ENCODE measurements at regions not wholly inside any gene's neighbourhood (a gene's known extent, or its start where the extent isn't known, plus 50 kb on each side); places are given as distances from the start of the nearest gene placed in this dataset.
"Not testable (repeated sequence)": the region's sequence is repeated elsewhere in the genome, so short reads cannot be mapped to it uniquely, and the experiment has no call there.

DNA sequence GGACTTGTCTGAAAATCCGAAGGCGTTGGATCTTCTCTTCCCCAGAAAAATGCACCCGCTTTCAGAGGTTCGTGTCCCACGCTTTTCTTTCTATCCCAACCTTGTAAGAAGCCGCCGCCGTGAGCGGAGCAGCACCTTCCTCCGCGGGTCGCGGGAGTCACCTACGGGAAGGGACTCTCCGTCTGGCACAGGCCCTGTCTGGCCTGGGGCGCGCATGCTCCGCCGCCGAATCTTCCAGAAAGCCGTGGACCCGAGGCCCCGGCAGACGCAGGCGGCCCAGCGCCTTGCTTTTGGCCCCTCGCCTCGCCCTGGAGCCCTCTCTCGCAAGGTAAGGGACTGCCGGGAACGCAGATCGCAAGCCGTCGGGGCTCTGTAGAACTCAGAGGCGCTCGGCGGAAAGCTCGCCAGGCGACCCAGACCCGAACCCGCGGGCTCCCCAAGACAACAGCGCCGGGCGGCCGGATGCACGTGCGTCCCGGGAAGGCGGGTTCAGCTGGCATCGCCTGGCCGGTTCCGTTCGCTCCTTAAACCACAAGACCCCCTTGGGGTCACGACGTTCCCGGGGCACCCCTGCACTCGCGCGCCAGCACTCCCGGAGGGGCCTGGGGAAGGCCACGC is 4055.2 kb upstream of the TPTE start:
- POLR2A ChIA-PET; DNase-seq (ENCODE audit: low spot score); H3K4me3 Mint-ChIP-seq; H3K27ac Mint-ChIP-seq; H3K9me3 Mint-ChIP-seq; ATAC-seq; H3K36me3 Mint-ChIP-seq; CTCF ChIA-PET; H3K27me3 Mint-ChIP-seq (ENCODE audit: low read depth); H3K4me1 Mint-ChIP-seq: not testable (repeated sequence)

DNA sequence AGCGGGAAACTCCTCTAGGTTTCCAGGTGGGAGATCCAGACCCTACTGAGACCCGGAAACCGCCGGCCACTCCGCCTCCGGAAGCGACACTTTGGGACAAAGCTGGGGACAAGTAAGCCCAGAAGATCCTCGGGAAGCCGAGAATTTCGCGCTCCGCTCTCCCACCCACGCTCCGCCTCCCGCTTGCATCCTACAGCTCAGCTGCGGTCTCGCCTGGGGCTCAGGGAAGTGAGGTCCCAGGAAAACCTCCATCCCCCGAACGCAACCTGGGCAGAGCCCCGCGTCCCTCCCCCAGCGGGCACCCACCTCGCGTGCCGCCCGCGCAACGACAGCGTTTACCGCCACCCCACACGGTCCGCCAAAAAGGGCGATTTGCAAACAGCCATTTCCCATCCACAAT is 4054.7 kb upstream of the TPTE start:
- H3K9me3 Mint-ChIP-seq; CTCF ChIA-PET; POLR2A ChIA-PET; ATAC-seq; H3K4me3 Mint-ChIP-seq; H3K36me3 Mint-ChIP-seq; H3K27ac Mint-ChIP-seq; H3K4me1 Mint-ChIP-seq; H3K27me3 Mint-ChIP-seq (ENCODE audit: low read depth); DNase-seq (ENCODE audit: low spot score): not testable (repeated sequence)

DNA sequence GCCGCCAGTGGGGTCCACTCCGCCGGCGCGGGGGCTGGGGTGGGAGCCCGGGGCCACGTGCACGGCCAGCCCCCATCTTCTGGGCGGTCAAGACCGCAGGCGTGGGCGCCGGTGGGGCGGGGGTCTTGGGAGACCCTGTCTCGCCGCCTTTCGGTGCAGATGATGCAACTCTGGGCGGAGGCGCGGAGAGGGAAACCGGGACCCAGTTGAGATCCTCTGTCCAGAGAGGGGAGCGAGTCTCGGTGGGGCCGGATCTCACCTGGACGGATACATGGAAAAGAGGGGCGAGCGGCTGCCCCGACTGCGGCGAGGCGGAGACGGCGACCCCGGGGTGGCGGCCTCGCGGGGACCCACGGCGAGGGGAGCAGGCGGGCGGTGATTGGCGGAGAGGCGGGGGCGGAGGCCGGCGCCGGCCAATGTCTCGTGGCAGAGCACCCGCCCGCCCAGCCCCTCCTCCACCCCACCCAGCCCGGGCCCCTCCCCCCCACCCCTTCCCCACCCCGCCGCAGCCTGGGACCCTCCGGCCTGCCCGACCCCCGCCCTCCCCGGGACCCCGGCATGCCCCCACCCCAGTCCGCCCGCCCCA is 4054.1 kb upstream of the TPTE start:
- H3K4me1 Mint-ChIP-seq; H3K4me3 Mint-ChIP-seq; POLR2A ChIA-PET; H3K27ac Mint-ChIP-seq; H3K36me3 Mint-ChIP-seq; CTCF ChIA-PET; H3K9me3 Mint-ChIP-seq; H3K27me3 Mint-ChIP-seq (ENCODE audit: low read depth); DNase-seq (ENCODE audit: low spot score): not testable (repeated sequence)
- ATAC-seq: peak; percentile 24

DNA sequence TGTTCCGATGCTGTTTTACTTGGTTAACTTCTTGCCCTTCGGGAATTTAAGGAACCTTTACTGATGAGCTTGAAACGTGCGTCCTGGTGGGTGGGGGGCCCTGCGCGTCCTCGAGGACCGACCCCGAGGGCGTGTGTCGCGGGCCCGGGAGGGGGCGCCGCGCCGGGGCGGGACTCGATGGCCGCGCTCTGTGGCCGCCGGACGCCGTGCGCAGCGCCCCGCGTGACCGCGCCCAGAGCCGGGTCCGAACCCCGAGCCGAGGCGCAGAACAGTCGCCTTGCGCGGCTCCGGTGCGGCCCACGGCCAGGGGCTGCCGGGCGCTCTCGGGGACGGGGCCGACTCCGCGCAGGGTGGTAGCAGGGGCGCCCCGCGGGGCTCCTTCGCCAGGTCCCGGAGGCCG is 4053.5 kb upstream of the TPTE start:
- DNase-seq (ENCODE audit: low spot score); H3K27me3 Mint-ChIP-seq (ENCODE audit: low read depth); H3K36me3 Mint-ChIP-seq; H3K4me3 Mint-ChIP-seq; H3K9me3 Mint-ChIP-seq; POLR2A ChIA-PET; CTCF ChIA-PET; H3K4me1 Mint-ChIP-seq; H3K27ac Mint-ChIP-seq: not testable (repeated sequence)
- peak; percentile 10 for ATAC-seq

DNA sequence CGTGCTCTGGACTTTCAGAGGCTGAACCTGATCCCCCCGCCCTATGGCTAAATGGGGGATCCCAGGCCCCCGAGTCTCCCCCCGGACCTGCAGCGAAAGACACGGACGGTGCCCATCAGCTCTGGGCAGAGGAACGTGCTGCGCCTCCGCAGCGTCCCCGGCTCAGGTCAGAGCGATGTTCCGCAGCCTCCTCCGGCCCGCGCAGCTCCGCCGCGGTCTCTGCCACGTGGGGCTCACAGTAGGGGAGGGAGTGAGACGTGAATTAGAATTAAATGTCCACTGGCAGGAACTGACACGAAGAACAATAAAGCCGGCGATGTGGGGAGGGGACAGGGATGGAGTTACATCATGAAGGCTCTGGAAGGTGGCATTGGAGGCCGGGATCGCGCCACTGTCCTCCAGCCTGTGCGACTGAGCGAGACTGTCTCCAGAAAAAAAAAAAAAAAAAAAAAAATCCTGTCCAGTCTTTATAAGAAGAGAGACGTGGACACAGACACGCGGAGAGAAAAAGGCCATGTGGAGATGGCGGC is 4053.0 kb upstream of the TPTE start:
- H3K9me3 Mint-ChIP-seq; CTCF ChIA-PET; DNase-seq (ENCODE audit: low spot score); H3K27me3 Mint-ChIP-seq (ENCODE audit: low read depth); H3K27ac Mint-ChIP-seq; H3K4me1 Mint-ChIP-seq; H3K36me3 Mint-ChIP-seq; H3K4me3 Mint-ChIP-seq; POLR2A ChIA-PET: not testable (repeated sequence)
- peak; percentile 9 for ATAC-seq

DNA sequence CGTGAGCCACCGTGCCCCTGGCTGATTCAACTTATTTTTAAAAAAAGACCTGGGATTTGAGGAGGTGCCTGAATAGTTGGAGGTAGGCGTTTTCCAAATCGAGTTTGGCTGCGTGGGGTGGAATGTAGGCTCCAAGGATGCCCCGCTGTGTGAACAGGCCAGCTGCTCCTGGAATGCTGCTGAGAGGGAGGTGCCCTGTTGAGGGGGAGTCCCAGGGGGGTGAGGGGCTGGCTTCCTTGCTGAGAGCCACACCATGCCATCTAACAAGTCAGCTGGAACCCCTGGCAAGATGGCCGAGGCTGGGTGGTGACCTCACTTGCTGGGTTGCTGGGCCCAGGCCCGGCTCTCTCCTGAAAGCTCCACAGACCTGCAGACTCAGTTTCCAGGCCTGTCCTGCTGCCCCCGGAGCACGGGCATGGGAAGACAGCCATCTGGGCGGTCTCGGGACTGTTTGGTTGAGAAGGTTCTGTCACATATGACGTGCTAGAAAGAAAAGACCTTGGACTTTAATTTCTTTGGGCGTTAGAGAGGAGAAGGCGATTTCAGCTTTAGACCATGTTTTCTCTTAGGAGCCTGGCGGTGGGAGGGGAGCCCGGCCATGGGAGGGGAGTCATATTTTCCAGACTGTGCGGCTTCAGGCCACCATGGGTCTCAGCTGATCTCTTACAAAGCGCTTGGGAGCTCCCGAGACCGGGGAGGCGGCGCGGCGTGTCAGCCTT is 4047.0 kb upstream of the TPTE start:
- CTCF ChIA-PET: not testable (repeated sequence)

DNA sequence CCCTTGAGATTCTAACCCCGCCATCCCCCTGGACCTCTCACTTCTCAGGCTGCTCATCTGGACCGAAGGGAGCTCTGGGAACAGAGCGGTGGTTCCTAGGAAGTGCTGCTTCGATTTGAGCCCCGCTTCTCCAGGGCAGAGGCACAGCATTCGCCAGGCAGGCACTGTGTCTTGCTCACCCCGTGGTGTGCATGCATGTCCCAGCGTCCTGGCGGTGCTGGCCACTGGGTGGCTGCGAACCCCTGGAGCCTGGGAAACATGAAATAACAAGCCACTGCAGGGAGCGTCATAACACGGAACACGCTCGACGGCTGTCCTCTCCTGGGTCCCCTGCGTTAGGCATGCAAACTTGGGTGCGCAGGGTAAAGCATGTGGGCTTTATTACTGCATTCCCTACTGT is 4040.3 kb upstream of the TPTE start:
- not testable (repeated sequence) for H3K4me3 Mint-ChIP-seq; H3K36me3 Mint-ChIP-seq; DNase-seq (ENCODE audit: low spot score)

More for the DNA sequence above, 4047.0 kb upstream of the TPTE start:
- H3K4me3 Mint-ChIP-seq; H3K27me3 Mint-ChIP-seq (ENCODE audit: low read depth); H3K27ac Mint-ChIP-seq; H3K9me3 Mint-ChIP-seq; H3K36me3 Mint-ChIP-seq; H3K4me1 Mint-ChIP-seq; DNase-seq (ENCODE audit: low spot score); ATAC-seq; POLR2A ChIA-PET: not testable (repeated sequence)

DNA sequence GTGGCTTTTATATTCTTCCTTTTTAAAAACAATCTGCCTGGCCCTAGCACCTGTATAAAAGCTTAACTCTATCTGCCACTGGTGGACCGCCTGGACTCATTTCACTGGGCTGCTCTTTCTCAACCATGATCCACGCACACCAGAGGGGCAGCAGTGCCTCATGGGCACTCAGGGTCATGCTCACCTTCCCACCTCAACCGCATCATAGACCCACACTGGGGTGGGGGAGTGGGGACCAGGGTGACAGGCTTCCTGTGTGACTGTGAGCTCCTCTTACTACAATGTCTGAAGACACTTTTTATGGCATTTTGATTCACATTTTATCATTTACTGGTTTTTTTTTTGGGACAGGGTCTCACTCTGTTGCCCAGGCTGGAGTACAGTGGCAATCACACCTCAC is 4038.8 kb upstream of the TPTE start:
- DNase-seq (ENCODE audit: low spot score); H3K4me3 Mint-ChIP-seq; H3K27ac Mint-ChIP-seq; H3K4me1 Mint-ChIP-seq; H3K36me3 Mint-ChIP-seq; H3K27me3 Mint-ChIP-seq (ENCODE audit: low read depth); CTCF ChIA-PET; ATAC-seq; POLR2A ChIA-PET; H3K9me3 Mint-ChIP-seq: not testable (repeated sequence)

More for the DNA sequence above, 4040.3 kb upstream of the TPTE start:
- POLR2A ChIA-PET; H3K27me3 Mint-ChIP-seq (ENCODE audit: low read depth); H3K9me3 Mint-ChIP-seq; CTCF ChIA-PET; H3K4me1 Mint-ChIP-seq; H3K27ac Mint-ChIP-seq: not testable (repeated sequence)
- peak; percentile 23; the same call in 1 of the 2 replicates for ATAC-seq

DNA sequence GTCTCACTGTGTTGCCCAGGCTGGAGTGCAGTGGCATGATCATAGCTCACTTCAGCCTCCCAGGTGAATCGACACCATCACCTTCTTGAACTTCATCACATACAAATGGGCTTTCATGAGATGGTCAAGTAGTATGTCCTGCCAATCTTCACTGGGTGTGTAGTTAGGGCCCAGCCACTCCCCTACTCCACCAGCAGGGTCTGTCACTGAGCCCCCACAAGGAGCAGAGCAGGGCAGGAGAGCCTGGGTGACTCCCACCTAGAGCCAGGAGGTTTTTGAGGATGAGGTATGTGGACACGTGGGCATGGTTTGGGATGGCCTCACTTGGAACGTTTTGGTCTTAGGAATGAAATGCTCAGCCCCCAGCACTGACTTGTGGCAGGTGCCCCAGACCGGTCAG is 4037.7 kb upstream of the TPTE start:
- H3K4me3 Mint-ChIP-seq; H3K27me3 Mint-ChIP-seq (ENCODE audit: low read depth); H3K4me1 Mint-ChIP-seq; ATAC-seq; H3K36me3 Mint-ChIP-seq; CTCF ChIA-PET; H3K27ac Mint-ChIP-seq; POLR2A ChIA-PET; H3K9me3 Mint-ChIP-seq; DNase-seq (ENCODE audit: low spot score): not testable (repeated sequence)

DNA sequence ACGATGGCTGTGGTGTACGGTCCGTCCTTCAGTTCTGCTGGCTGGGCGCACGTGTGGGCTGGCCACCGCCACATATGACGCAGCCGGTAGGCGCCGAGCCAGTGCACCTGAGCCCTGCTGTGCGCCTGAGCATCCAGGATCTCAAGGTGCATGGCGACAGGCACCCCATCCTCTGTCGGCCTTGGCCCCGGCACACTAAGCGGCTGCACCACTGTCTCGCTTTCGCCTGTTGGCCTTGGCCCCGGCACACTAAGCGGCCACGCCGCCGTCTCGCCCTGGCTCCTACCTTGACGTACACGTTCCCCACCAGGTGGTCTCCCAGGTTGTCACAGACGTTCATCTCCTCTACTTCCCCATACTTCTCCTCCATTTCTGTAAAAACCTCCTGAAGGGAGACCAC is 4034.6 kb upstream of the TPTE start:
- H3K4me3 Mint-ChIP-seq; CTCF ChIA-PET; H3K36me3 Mint-ChIP-seq; ATAC-seq; H3K27ac Mint-ChIP-seq; POLR2A ChIA-PET; H3K4me1 Mint-ChIP-seq; H3K9me3 Mint-ChIP-seq; H3K27me3 Mint-ChIP-seq (ENCODE audit: low read depth); DNase-seq (ENCODE audit: low spot score): not testable (repeated sequence)

DNA sequence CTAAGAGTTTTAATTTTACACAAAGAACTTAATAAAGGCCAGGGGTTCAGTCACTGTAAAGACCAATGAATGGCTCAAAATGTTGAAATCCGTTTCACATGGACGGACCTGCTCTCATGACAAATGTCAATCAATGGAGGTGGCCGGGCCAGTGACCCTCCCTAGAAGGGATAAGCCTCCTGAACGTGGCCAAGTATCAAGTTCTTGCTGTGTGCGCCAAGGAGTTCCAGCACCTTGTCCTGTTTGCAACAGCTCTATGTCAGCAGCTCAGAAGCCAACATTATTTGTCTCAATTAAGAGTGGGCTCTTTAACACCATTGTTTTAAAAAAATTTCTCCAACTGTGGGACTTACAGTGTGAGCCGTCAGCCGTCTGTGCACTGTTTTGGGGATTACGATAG is 4028.7 kb upstream of the TPTE start:
- H3K36me3 Mint-ChIP-seq; H3K4me1 Mint-ChIP-seq; DNase-seq (ENCODE audit: low spot score); H3K27ac Mint-ChIP-seq; H3K27me3 Mint-ChIP-seq (ENCODE audit: low read depth); H3K4me3 Mint-ChIP-seq; ATAC-seq; H3K9me3 Mint-ChIP-seq; CTCF ChIA-PET; POLR2A ChIA-PET: not testable (repeated sequence)

DNA sequence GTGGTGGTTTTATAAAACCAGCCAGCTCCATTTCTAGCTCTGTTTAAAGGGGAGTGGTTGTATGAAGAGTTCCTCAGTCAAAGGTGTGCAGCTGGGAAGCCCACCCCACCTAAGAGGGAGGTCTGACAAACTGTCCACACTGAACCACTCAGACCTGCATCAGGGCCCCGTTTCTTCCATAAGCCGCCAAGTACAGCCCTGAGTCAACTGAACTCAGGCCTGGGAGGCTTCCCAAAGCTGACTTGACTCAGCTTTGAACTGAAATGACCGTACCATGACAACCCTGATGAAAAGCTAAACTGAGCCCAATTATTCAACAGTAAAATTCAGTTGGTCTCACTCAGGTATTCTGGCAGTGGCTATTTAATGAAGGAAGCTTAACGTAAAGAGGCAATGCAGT is 4027.4 kb upstream of the TPTE start:
- H3K27me3 Mint-ChIP-seq (ENCODE audit: low read depth); H3K4me3 Mint-ChIP-seq; ATAC-seq; H3K36me3 Mint-ChIP-seq; H3K4me1 Mint-ChIP-seq; H3K9me3 Mint-ChIP-seq; POLR2A ChIA-PET; H3K27ac Mint-ChIP-seq; DNase-seq (ENCODE audit: low spot score); CTCF ChIA-PET: not testable (repeated sequence)

DNA sequence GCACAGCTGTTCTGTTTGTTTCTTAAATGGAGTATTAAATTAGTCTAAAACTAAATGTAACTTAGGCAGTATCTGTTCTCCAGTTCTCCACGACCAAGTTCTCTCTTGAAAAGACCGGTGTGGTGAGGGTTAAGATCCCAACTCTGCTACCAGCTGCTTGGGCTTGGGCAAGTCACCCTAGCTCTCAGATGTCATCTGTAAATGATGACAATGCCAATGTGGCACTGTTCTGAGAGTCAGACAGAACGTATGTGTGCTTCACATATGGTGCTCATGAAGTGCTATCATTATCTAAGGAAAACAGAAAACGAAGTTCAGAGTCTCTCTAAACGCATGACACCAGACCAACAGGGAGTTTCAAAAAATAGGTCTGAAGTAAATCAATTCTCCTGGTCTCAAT is 4025.0 kb upstream of the TPTE start:
- POLR2A ChIA-PET; H3K9me3 Mint-ChIP-seq; H3K36me3 Mint-ChIP-seq; H3K27me3 Mint-ChIP-seq (ENCODE audit: low read depth); CTCF ChIA-PET; H3K4me3 Mint-ChIP-seq; H3K27ac Mint-ChIP-seq; H3K4me1 Mint-ChIP-seq; DNase-seq (ENCODE audit: low spot score); ATAC-seq: not testable (repeated sequence)

All from WTC11 (cell line).